ENCODE measurements at regions not wholly inside any gene's neighbourhood (a gene's known extent, or its start where the extent isn't known, plus 50 kb on each side); places are given as distances from the start of the nearest gene placed in this dataset.

GRCh38 chr4:28176942-28177341 is 1316.3 kb downstream of the STIM2 start:
- DNase-seq: no peak
- Mint-ChIP-seq H3K27me3 (no peaks in the 10 kb centered on the region), H3K9me3 (peaks cover 7% of the 10 kb centered on the region), H3K4me3 (no peak overlapping the region), H3K4me1 (ENCODE audit: low read depth) (no peaks in the 10 kb centered on the region), H3K36me3 (ENCODE audit: low read depth) (no peaks in the 10 kb centered on the region), H3K27ac (no peak overlapping the region)

GRCh38 chr4:28177641-28178040 is 1317.0 kb downstream of the STIM2 start:
- H3K4me1 Mint-ChIP-seq (ENCODE audit: low read depth): no peaks in the 10 kb centered on the region
- peaks cover 6% of the 10 kb centered on the region for H3K9me3 Mint-ChIP-seq
- DNase-seq: no peak
- H3K27ac Mint-ChIP-seq: no peak overlapping the region
- H3K36me3 Mint-ChIP-seq (ENCODE audit: low read depth): no peaks in the 10 kb centered on the region
- H3K27me3 Mint-ChIP-seq: no peaks in the 10 kb centered on the region
- no peak overlapping the region for H3K4me3 Mint-ChIP-seq

- Mint-ChIP-seq H3K36me3 (ENCODE audit: low read depth) (no peaks in the 10 kb centered on the region), H3K4me3 (no peak overlapping the region), H3K27me3 (no peaks in the 10 kb centered on the region), H3K27ac (no peak overlapping the region), H3K9me3 (peaks cover 10% of the 10 kb centered on the region), H3K4me1 (ENCODE audit: low read depth) (no peaks in the 10 kb centered on the region)
- no peak for DNase-seq
Measured at GRCh38 chr4:28179126-28179525, 1318.5 kb downstream of the STIM2 start.

GRCh38 chr4:28209371-28209924 is 1348.8 kb downstream of the STIM2 start:
- Mint-ChIP-seq H3K27ac (no peak overlapping the region), H3K36me3 (ENCODE audit: low read depth) (no peaks in the 10 kb centered on the region), H3K4me3 (no peak overlapping the region), H3K4me1 (ENCODE audit: low read depth) (no peaks in the 10 kb centered on the region), H3K27me3 (no peaks in the 10 kb centered on the region), H3K9me3 (peaks cover 25% of the 10 kb centered on the region)
- DNase-seq: no peak

GRCh38 chr4:28211676-28212470 is 1351.2 kb downstream of the STIM2 start:
- Mint-ChIP-seq H3K27ac (no peak overlapping the region), H3K27me3 (no peaks in the 10 kb centered on the region), H3K4me1 (ENCODE audit: low read depth) (no peaks in the 10 kb centered on the region), H3K36me3 (ENCODE audit: low read depth) (no peaks in the 10 kb centered on the region), H3K9me3 (peaks cover 17% of the 10 kb centered on the region), H3K4me3 (no peak overlapping the region)
- no peak for DNase-seq

- peaks cover 10% of the 10 kb centered on the region for H3K9me3 Mint-ChIP-seq
- H3K4me1 Mint-ChIP-seq (ENCODE audit: low read depth): no peaks in the 10 kb centered on the region
Measured at GRCh38 chr4:28221536-28221935, 1360.9 kb downstream of the STIM2 start.

GRCh38 chr4:28225050-28225449 is 1364.4 kb downstream of the STIM2 start:
- no peak overlapping the region for H3K27ac Mint-ChIP-seq
- no peak overlapping the region for H3K4me3 Mint-ChIP-seq
- no peaks in the 10 kb centered on the region for H3K27me3 Mint-ChIP-seq

More at GRCh38 chr4:28221536-28221935, 1360.9 kb downstream of the STIM2 start:
- Mint-ChIP-seq H3K27ac (no peak overlapping the region), H3K4me3 (no peak overlapping the region), H3K27me3 (no peaks in the 10 kb centered on the region), H3K36me3 (ENCODE audit: low read depth) (no peaks in the 10 kb centered on the region)
- no peak for DNase-seq

GRCh38 chr4:28225689-28226353 is 1365.2 kb downstream of the STIM2 start:
- Mint-ChIP-seq H3K4me3 (no peak overlapping the region), H3K36me3 (ENCODE audit: low read depth) (no peaks in the 10 kb centered on the region), H3K4me1 (ENCODE audit: low read depth) (no peaks in the 10 kb centered on the region), H3K9me3 (peaks cover 9% of the 10 kb centered on the region), H3K27ac (no peak overlapping the region), H3K27me3 (no peaks in the 10 kb centered on the region)
- DNase-seq: no peak

More at GRCh38 chr4:28225050-28225449, 1364.4 kb downstream of the STIM2 start:
- no peaks in the 10 kb centered on the region for H3K4me1 Mint-ChIP-seq (ENCODE audit: low read depth)
- H3K9me3 Mint-ChIP-seq: peaks cover 8% of the 10 kb centered on the region
- DNase-seq: no peak
- no peaks in the 10 kb centered on the region for H3K36me3 Mint-ChIP-seq (ENCODE audit: low read depth)

- Mint-ChIP-seq H3K27me3 (no peaks in the 10 kb centered on the region), H3K4me3 (no peak overlapping the region), H3K4me1 (ENCODE audit: low read depth) (no peaks in the 10 kb centered on the region), H3K36me3 (ENCODE audit: low read depth) (no peaks in the 10 kb centered on the region), H3K9me3 (peaks cover 8% of the 10 kb centered on the region), H3K27ac (no peak overlapping the region)
- no peak for DNase-seq
Measured at GRCh38 chr4:28226962-28227361, 1366.3 kb downstream of the STIM2 start.

GRCh38 chr4:28227764-28228163 is 1367.1 kb downstream of the STIM2 start:
- DNase-seq: no peak
- Mint-ChIP-seq H3K4me3 (no peak overlapping the region), H3K36me3 (ENCODE audit: low read depth) (no peaks in the 10 kb centered on the region), H3K27me3 (no peaks in the 10 kb centered on the region), H3K4me1 (ENCODE audit: low read depth) (no peaks in the 10 kb centered on the region), H3K27ac (no peak overlapping the region), H3K9me3 (peaks cover 8% of the 10 kb centered on the region)

- H3K4me1 Mint-ChIP-seq (ENCODE audit: low read depth): no peaks in the 10 kb centered on the region
- no peak for DNase-seq
- peaks cover 8% of the 10 kb centered on the region for H3K9me3 Mint-ChIP-seq
- no peaks in the 10 kb centered on the region for H3K27me3 Mint-ChIP-seq
- H3K4me3 Mint-ChIP-seq: no peak overlapping the region
- no peaks in the 10 kb centered on the region for H3K36me3 Mint-ChIP-seq (ENCODE audit: low read depth)
- H3K27ac Mint-ChIP-seq: no peak overlapping the region
Measured at GRCh38 chr4:28228561-28229491, 1368.2 kb downstream of the STIM2 start.

GRCh38 chr4:28232376-28232775 is 1371.7 kb downstream of the STIM2 start:
- no peak for DNase-seq
- Mint-ChIP-seq H3K36me3 (ENCODE audit: low read depth) (no peaks in the 10 kb centered on the region), H3K4me3 (no peak overlapping the region), H3K27me3 (no peaks in the 10 kb centered on the region), H3K9me3 (peaks cover 9% of the 10 kb centered on the region), H3K27ac (no peak overlapping the region), H3K4me1 (ENCODE audit: low read depth) (no peaks in the 10 kb centered on the region)

- H3K4me3 Mint-ChIP-seq: no peak overlapping the region
- no peaks in the 10 kb centered on the region for H3K36me3 Mint-ChIP-seq (ENCODE audit: low read depth)
- H3K27ac Mint-ChIP-seq: no peak overlapping the region
- peaks cover 9% of the 10 kb centered on the region for H3K9me3 Mint-ChIP-seq
- no peaks in the 10 kb centered on the region for H3K27me3 Mint-ChIP-seq
- no peaks in the 10 kb centered on the region for H3K4me1 Mint-ChIP-seq (ENCODE audit: low read depth)
- no peak for DNase-seq
Measured at GRCh38 chr4:28232951-28233350, 1372.3 kb downstream of the STIM2 start.

- Mint-ChIP-seq H3K4me3 (no peak overlapping the region), H3K27me3 (no peaks in the 10 kb centered on the region), H3K36me3 (ENCODE audit: low read depth) (no peaks in the 10 kb centered on the region), H3K4me1 (ENCODE audit: low read depth) (no peaks in the 10 kb centered on the region), H3K27ac (no peak overlapping the region), H3K9me3 (peaks cover 9% of the 10 kb centered on the region)
- no peak for DNase-seq
Measured at GRCh38 chr4:28233724-28234123, 1373.1 kb downstream of the STIM2 start.
